IgD-negative memory B cell (primary cell): ENCODE measurements at regions not wholly inside any gene's neighbourhood (a gene's known extent, or its start where the extent isn't known, plus 50 kb on each side); places are given as distances from the start of the nearest gene placed in this dataset.
"Not testable (repeated sequence)": the region's sequence is repeated elsewhere in the genome, so short reads cannot be mapped to it uniquely, and the experiment has no call there.

Experiments
- H3K27ac Mint-ChIP-seq, 3 donors: one replicate each; pipeline ENCODE4 v1.8.0; 2020 to 2022; ENCODE audit warnings: mild to moderate bottlenecking in 3 of 3, mixed read lengths in 3 of 3, moderate library complexity in 1 of 3
- H3K27me3 Mint-ChIP-seq: one replicate; pipeline ENCODE4 v1.8.0; 2021; ENCODE audit warnings: mixed read lengths
- H3K36me3 Mint-ChIP-seq: one replicate; pipeline ENCODE4 v1.8.0; 2020; ENCODE audit warnings: mild to moderate bottlenecking, mixed read lengths
- H3K4me1 Mint-ChIP-seq, 3 donors: one replicate each; pipeline ENCODE4 v1.8.0; 2020 to 2022; ENCODE audit warnings: mixed read lengths in 3 of 3, mild to moderate bottlenecking in 1 of 3
- H3K4me3 Mint-ChIP-seq, 4 donors: one replicate each; pipeline ENCODE4 v1.8.0; 2020 to 2022; ENCODE audit warnings: mild to moderate bottlenecking in 4 of 4, mixed read lengths in 4 of 4, moderate library complexity in 3 of 4
- H3K9me3 Mint-ChIP-seq, 3 donors: one replicate each; pipeline ENCODE4 v1.8.0; 2020 to 2021; ENCODE audit warnings: mixed read lengths in 3 of 3, mild to moderate bottlenecking in 1 of 3

DNA sequence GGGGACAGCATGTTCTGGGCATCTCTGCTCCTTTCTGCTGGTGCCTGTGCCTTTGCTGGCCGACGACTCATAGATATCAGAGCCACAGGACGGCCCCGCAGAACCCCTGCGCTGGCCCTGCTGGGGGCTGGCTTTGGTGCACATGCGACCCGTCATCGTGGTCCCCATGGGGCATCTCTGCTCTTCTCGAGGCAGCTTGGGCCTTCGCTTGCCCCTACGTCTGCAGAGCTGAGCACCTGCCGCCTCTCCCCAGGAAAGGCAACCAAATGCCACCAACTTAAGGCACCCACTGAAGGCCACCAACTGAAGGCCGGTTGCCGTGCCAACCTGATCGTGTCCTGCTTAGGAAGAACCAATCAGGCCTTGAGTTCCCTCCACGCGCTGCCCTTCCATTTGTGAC, 153.1 kb downstream of the FOXD4L6 start:
- not testable (repeated sequence) for H3K36me3 Mint-ChIP-seq, H3K4me1 Mint-ChIP-seq, H3K27me3 Mint-ChIP-seq, H3K4me3 Mint-ChIP-seq, H3K27ac Mint-ChIP-seq, H3K9me3 Mint-ChIP-seq

DNA sequence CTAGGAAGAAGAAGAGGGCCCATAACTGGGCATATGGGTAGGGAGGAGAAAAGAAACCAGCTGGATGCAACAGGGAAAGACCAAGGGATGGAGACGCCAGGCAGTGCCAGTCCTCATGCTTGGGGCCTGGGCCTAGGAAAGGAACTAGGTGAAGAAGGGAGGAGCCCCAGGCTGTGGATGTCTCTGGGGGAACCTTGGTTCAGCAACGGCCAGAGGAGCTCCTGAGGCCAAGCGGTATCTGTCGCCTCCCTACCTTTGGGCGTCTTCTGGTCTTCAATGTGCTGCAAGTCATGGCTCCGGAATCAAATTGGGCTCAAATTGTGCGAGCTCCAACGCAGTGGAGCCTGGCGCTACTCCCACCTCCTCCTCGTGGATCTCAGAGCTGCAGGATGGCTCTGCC, 153.6 kb downstream of the FOXD4L6 start:
- H3K36me3 Mint-ChIP-seq, H3K4me3 Mint-ChIP-seq, H3K27ac Mint-ChIP-seq, H3K27me3 Mint-ChIP-seq, H3K4me1 Mint-ChIP-seq, H3K9me3 Mint-ChIP-seq: not testable (repeated sequence)

DNA sequence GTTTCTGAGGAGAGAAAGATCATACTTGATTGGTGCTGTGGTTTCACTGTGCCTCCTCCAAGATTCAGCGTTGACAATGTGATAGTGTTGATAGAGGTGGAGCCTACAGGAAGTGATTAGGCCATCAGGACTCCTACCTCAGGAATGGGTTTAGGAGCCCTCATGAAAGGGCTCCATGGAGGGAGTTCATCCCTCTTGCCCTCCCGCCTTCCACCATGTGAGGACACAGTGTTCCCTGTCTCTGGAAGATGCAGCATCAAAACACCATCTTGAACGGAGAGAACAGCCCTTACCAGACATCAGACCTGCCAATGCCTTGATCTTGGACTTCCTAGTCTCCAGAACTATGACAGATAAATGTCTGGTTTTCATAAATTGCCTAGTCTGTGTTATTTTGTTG, 156.7 kb downstream of the FOXD4L6 start:
- H3K4me1 Mint-ChIP-seq, H3K9me3 Mint-ChIP-seq, H3K27ac Mint-ChIP-seq: not testable (repeated sequence)

GRCh38 chr9:40970340-40970739, 158.1 kb downstream of the FOXD4L6 start:
- not testable (repeated sequence) for H3K27ac Mint-ChIP-seq, H3K27me3 Mint-ChIP-seq, H3K4me3 Mint-ChIP-seq, H3K36me3 Mint-ChIP-seq, H3K4me1 Mint-ChIP-seq, H3K9me3 Mint-ChIP-seq

More for the DNA sequence above, 156.7 kb downstream of the FOXD4L6 start:
- H3K36me3 Mint-ChIP-seq, H3K27me3 Mint-ChIP-seq, H3K4me3 Mint-ChIP-seq: not testable (repeated sequence)

- H3K4me1 Mint-ChIP-seq, H3K9me3 Mint-ChIP-seq, H3K4me3 Mint-ChIP-seq, H3K27ac Mint-ChIP-seq, H3K36me3 Mint-ChIP-seq, H3K27me3 Mint-ChIP-seq: not testable (repeated sequence)
Measured at GRCh38 chr9:40962461-40962860, 166.0 kb downstream of the FOXD4L6 start.

GRCh38 chr9:40951876-40952494, 176.5 kb downstream of the FOXD4L6 start:
- H3K27ac Mint-ChIP-seq, H3K27me3 Mint-ChIP-seq, H3K4me3 Mint-ChIP-seq, H3K9me3 Mint-ChIP-seq, H3K4me1 Mint-ChIP-seq: not testable (repeated sequence)
- peaks cover 28% of the 10 kb centered on the region for H3K36me3 Mint-ChIP-seq

DNA sequence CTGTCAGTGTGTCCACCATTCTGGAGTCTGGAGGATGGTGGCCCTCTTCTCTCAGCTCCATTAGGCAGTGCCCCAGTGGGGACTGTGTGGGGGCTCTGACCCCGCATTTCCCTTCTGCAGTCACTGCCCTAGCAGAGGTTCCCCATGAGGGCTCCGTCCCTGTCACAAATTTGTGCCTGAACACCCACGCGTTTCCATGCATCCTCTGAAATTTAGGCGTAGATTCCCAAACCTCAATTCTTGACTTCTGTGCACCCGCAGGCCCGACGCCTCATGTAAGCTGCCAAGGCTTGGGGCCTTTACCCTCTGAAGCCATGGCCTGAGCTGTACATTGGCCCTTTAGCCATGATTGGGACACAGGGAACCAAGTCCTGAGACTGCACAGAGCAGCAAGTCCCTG, 182.3 kb downstream of the FOXD4L6 start:
- not testable (repeated sequence) for H3K9me3 Mint-ChIP-seq

DNA sequence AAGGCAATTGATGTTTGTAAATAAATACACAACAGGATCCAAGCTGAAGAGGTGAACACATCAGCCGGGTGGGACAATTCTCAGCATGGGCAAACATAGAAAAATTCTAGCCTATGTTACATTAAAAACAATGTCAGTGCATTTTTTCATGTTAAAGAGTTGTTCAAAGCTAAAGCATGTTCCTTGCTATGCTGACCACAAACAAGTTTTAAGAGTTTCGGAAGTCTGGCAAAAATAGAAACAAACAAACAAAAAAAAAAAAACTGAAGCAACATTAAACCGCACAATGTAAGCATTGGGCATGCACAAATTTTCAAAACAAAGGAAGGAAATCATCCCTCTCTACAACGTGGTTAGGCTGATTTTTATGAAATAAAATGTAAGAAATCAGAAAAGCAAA, 185.8 kb downstream of the FOXD4L6 start:
- not testable (repeated sequence) for H3K36me3 Mint-ChIP-seq, H3K4me1 Mint-ChIP-seq, H3K27me3 Mint-ChIP-seq, H3K4me3 Mint-ChIP-seq, H3K27ac Mint-ChIP-seq
- H3K9me3 Mint-ChIP-seq, result peaks cover 5 to 15% (median 5%) of the 10 kb centered on the region in 3 donors

More for the DNA sequence above, 182.3 kb downstream of the FOXD4L6 start:
- not testable (repeated sequence) for H3K27ac Mint-ChIP-seq, H3K4me1 Mint-ChIP-seq, H3K4me3 Mint-ChIP-seq, H3K27me3 Mint-ChIP-seq
- peaks cover 12% of the 10 kb centered on the region for H3K36me3 Mint-ChIP-seq

- H3K4me1 Mint-ChIP-seq, H3K27me3 Mint-ChIP-seq, H3K27ac Mint-ChIP-seq, H3K4me3 Mint-ChIP-seq, H3K36me3 Mint-ChIP-seq: not testable (repeated sequence)
- peaks cover 4 to 15% (median 5%) of the 10 kb centered on the region in 3 donors for H3K9me3 Mint-ChIP-seq
Measured at GRCh38 chr9:40939888-40940209, 188.6 kb downstream of the FOXD4L6 start.

GRCh38 chr9:40939201-40939887, 189.1 kb downstream of the FOXD4L6 start:
- H3K27me3 Mint-ChIP-seq, H3K27ac Mint-ChIP-seq, H3K4me3 Mint-ChIP-seq, H3K36me3 Mint-ChIP-seq, H3K4me1 Mint-ChIP-seq: not testable (repeated sequence)
- peaks cover 4 to 15% (median 5%) of the 10 kb centered on the region in 3 donors for H3K9me3 Mint-ChIP-seq

DNA sequence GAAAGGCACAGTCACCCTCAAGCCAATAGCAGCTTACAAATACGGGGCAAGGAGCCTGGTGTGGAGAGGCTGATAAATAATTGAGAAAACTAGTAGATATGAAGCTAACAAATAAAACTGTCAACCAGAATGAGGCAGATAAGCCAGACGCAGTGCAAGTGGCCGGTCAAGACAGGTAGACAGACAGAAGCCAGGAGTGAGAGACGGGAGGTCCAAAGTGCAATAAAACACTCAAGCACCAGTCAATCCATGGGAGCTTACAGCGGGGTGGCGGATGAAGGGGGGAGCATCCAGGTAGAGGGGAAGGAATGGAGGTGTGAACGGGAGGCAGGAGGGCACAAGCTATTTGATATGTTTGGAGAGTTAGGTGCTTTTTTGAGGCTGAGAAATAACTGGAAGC, 193.1 kb downstream of the FOXD4L6 start:
- no peaks in the 10 kb centered on the region for H3K27me3 Mint-ChIP-seq
- no peak overlapping the region for H3K4me3 Mint-ChIP-seq
- H3K9me3 Mint-ChIP-seq, result peaks cover 6 to 21% (median 12%) of the 10 kb centered on the region in 3 donors
- H3K4me1 Mint-ChIP-seq, result no peaks in the 10 kb centered on the region
- H3K27ac Mint-ChIP-seq, result no peak overlapping the region
- peaks cover 6% of the 10 kb centered on the region for H3K36me3 Mint-ChIP-seq

GRCh38 chr9:40934480-40934879, 194.0 kb downstream of the FOXD4L6 start:
- H3K27ac Mint-ChIP-seq, H3K27me3 Mint-ChIP-seq, H3K36me3 Mint-ChIP-seq, H3K4me3 Mint-ChIP-seq, H3K4me1 Mint-ChIP-seq: not testable (repeated sequence)
- H3K9me3 Mint-ChIP-seq, result peaks cover 6 to 21% (median 12%) of the 10 kb centered on the region in 3 donors

- Mint-ChIP-seq H3K36me3 (peaks cover 16% of the 10 kb centered on the region), H3K9me3 (peaks cover 21 to 55% (median 30%) of the 10 kb centered on the region in 3 donors)
- H3K4me3 Mint-ChIP-seq, H3K27me3 Mint-ChIP-seq, H3K4me1 Mint-ChIP-seq, H3K27ac Mint-ChIP-seq: not testable (repeated sequence)
Measured at GRCh38 chr9:40930426-40930825, 198.1 kb downstream of the FOXD4L6 start.

DNA sequence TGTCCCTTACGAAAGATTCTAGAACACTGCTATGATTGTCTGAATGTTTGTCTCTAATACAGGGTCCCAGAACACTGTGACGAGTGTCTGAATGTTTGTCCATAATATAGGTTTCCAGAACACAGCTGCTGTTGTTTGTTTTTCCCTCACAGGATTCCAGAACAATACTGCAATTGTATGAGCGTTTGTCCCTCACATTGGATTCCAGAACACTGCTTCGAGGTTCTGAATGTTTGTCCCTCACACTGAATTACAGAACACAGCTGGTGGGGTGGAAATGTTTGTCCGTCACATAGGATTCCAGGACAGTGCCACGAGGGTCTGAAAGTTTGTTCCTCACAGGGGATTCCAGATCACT, 199.0 kb downstream of the FOXD4L6 start:
- Mint-ChIP-seq H3K4me3 (peak overlapping the region in 1 of 4 donors; percentile 39), H3K36me3 (peaks cover 16% of the 10 kb centered on the region), H3K9me3 (peaks cover 25 to 65% (median 40%) of the 10 kb centered on the region in 3 donors)
- not testable (repeated sequence) for H3K27ac Mint-ChIP-seq, H3K27me3 Mint-ChIP-seq, H3K4me1 Mint-ChIP-seq

GRCh38 chr9:40928803-40929487, 199.5 kb downstream of the FOXD4L6 start:
- Mint-ChIP-seq H3K4me1 (no peaks in the 10 kb centered on the region), H3K36me3 (peaks cover 16% of the 10 kb centered on the region), H3K9me3 (peaks cover 25 to 68% (median 45%) of the 10 kb centered on the region in 3 donors), H3K4me3 (no peak overlapping the region), H3K27me3 (no peaks in the 10 kb centered on the region), H3K27ac (no peak overlapping the region)
